MM.1S (cell line): ENCODE measurements at regions not wholly inside any gene's neighbourhood (a gene's known extent, or its start where the extent isn't known, plus 50 kb on each side); places are given as distances from the start of the nearest gene placed in this dataset.
A peak's percentile ranks its signal among the peaks of the same experiment; 100 is the strongest.

Source experiments
- DNase-seq: peaks from one replicate; pipeline ENCODE4 v3.0.0-alpha.2; 2015
- H2AFZ ChIP-seq: fragments of 300-600 bp; sonication (generic); 2 replicates; pipeline ENCODE4 v1.6.0; 2016; ENCODE audit warnings: antibody characterized with exemption, low read length
- H3F3A ChIP-seq: fragments of 300-600 bp; sonication (generic); 2 replicates; pipeline ENCODE4 v1.6.1; 2016; ENCODE audit warnings: mild to moderate bottlenecking, antibody characterized with exemption, low read length, moderate library complexity, mixed read lengths; ENCODE audit not compliant: insufficient read depth
- H3K27ac ChIP-seq: fragments of 300-600 bp; sonication (generic); 2 replicates; pipeline ENCODE4 v1.5.1; 2016; ENCODE audit warnings: mild to moderate bottlenecking, low read length
- H3K27me3 ChIP-seq: fragments of 300-600 bp; sonication (generic); replicated peaks from 2 replicates; pipeline ENCODE4 v1.6.0; 2016; ENCODE audit warnings: low read length; ENCODE audit not compliant: insufficient read depth
- H3K36me3 ChIP-seq: fragments of 300-600 bp; sonication (generic); replicated peaks from 2 replicates; pipeline ENCODE4 v1.6.1; 2016; ENCODE audit warnings: mild to moderate bottlenecking, low read length, mixed read lengths; ENCODE audit not compliant: insufficient read depth
- H3K4me1 ChIP-seq: fragments of 300-600 bp; sonication (generic); 2 replicates; pipeline ENCODE4 v1.6.1; 2016; ENCODE audit warnings: low read length, mixed read lengths
- H3K4me2 ChIP-seq: fragments of 300-600 bp; sonication (generic); 2 replicates; pipeline ENCODE4 v1.6.0; 2016; ENCODE audit warnings: low read depth, low read length
- H3K4me3 ChIP-seq: fragments of 300-600 bp; sonication (generic); 2 replicates; pipeline ENCODE4 v1.5.1; 2016; ENCODE audit warnings: low read length, mixed read lengths
- H3K79me2 ChIP-seq: fragments of 300-600 bp; sonication (generic); 2 replicates; pipeline ENCODE4 v1.6.1; 2016; ENCODE audit warnings: mixed run types, low read length, mixed read lengths
- H3K9ac ChIP-seq: fragments of 300-600 bp; sonication (generic); 2 replicates; pipeline ENCODE4 v1.6.1; 2016; ENCODE audit warnings: low read length, mixed read lengths
- H3K9me2 ChIP-seq: fragments of 300-600 bp; sonication (generic); replicated peaks from 2 replicates; pipeline ENCODE4 v1.6.1; 2016; ENCODE audit warnings: mild to moderate bottlenecking, low read length, mixed read lengths; ENCODE audit not compliant: insufficient read depth
- H3K9me3 ChIP-seq: fragments of 300-600 bp; sonication (generic); replicated peaks from 2 replicates; pipeline ENCODE4 v1.6.1; 2016; ENCODE audit warnings: mild to moderate bottlenecking, low read length, mixed read lengths; ENCODE audit not compliant: insufficient read depth
- H4K20me1 ChIP-seq: fragments of 300-600 bp; sonication (generic); 2 replicates; pipeline ENCODE4 v1.6.1; 2016; ENCODE audit warnings: mild to moderate bottlenecking, low read length, moderate library complexity, mixed read lengths; ENCODE audit not compliant: insufficient read depth
- EZH2 ChIP-seq: fragments of 300-600 bp; sonication (generic); optimal IDR thresholded peaks from 2 replicates; pipeline ENCODE3; 2017; ENCODE audit warnings: low read depth, mild to moderate bottlenecking, antibody characterized with exemption, low read length, mixed read lengths
- EZH2phosphoT487 ChIP-seq: fragments of 300-600 bp; sonication (generic); IDR thresholded peaks from 2 replicates; pipeline ENCODE4 v1.6.1; 2018; ENCODE audit warnings: antibody characterized with exemption, low read length
- TF ChIP-seq, protein P1 (sequence below): fragments of 300-600 bp; sonication (generic); IDR thresholded peaks from 2 replicates; pipeline ENCODE4 v1.5.1; 2016; ENCODE audit warnings: antibody characterized with exemption, low read length, mixed read lengths

DNA sequence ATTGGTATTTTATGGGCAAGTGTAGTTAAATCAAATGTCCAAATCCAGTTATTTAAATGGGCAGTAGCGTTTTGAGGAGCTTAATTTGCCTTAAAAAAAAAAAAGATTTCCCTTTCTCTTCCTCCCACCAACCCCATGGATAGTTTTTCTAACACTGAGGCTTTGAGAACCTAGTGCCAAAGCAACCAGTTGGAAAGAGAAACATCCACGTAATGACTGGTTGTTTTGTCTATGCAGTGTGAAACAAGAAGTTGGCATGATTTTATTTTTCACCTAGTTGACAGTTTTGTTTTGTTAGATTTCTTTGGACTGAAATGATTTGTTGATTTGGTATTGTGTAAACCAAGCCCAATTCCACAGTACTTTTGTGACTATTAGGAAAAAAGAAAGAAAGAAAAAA is 170.0 kb downstream of the SOX2 start:
- H3K4me2 ChIP-seq = no peak overlapping the region
- TF ChIP-seq EZH2 = no peak
- no peak for TF ChIP-seq EZH2phosphoT487
- TF ChIP-seq, protein P1, sequence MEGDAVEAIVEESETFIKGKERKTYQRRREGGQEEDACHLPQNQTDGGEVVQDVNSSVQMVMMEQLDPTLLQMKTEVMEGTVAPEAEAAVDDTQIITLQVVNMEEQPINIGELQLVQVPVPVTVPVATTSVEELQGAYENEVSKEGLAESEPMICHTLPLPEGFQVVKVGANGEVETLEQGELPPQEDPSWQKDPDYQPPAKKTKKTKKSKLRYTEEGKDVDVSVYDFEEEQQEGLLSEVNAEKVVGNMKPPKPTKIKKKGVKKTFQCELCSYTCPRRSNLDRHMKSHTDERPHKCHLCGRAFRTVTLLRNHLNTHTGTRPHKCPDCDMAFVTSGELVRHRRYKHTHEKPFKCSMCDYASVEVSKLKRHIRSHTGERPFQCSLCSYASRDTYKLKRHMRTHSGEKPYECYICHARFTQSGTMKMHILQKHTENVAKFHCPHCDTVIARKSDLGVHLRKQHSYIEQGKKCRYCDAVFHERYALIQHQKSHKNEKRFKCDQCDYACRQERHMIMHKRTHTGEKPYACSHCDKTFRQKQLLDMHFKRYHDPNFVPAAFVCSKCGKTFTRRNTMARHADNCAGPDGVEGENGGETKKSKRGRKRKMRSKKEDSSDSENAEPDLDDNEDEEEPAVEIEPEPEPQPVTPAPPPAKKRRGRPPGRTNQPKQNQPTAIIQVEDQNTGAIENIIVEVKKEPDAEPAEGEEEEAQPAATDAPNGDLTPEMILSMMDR = no peak
- no peak overlapping the region for H3K4me3 ChIP-seq
- no peaks in the 10 kb centered on the region for H3K79me2 ChIP-seq
- no peak overlapping the region for H2AFZ ChIP-seq
- no peaks in the 10 kb centered on the region for H3K27me3 ChIP-seq
- H3F3A ChIP-seq = no peaks in the 10 kb centered on the region
- no peak overlapping the region for H3K9ac ChIP-seq
- no peak overlapping the region for H3K27ac ChIP-seq
- H3K9me2 ChIP-seq = no peaks in the 10 kb centered on the region
- no peaks in the 10 kb centered on the region for H3K9me3 ChIP-seq
- no peak for DNase-seq
- H3K36me3 ChIP-seq = no peaks in the 10 kb centered on the region
- no peaks in the 10 kb centered on the region for H4K20me1 ChIP-seq
- H3K4me1 ChIP-seq = peaks cover 10% of the 10 kb centered on the region

DNA sequence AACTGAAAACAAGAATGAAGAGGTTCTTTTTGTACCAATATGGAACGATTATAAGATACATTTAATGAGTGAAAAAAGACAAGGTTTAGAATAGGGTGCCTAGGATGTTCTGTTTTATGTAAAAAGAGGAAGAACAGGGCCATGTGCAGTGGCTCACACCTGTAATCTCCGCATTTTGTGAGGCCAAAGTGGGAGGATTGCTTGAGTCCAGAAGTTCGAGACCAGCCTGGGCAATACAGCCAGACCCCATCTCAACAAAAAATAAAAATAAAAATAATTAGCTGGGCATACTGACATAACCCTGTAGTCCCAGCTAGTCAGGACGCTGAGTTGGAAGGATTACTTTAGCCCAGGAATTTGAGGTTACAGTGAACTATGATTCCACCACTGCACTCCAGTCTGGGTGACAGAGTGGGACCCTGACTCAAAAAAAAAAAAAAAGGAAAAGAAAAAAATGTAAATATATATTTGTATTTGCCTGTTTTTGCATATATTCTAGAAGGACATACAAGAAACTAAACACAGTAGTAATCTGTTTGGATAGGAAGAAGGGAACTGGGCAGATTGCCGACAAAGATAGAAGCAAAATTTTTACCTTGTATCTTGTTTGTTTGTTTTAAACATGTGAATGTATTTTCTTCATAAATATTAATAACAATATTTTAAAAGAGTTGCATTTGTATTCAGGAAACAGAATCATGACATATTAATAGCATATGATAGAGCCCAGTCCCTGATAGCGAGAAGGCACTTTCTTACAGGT is 174.3 kb downstream of the SOX2 start:
- 0 out of 2 replicates have a peak overlapping the region, but pooled peaks have one; percentile 1 for H3K4me2 ChIP-seq
- H3K4me1 ChIP-seq = peaks cover 10% of the 10 kb centered on the region
- no peaks in the 10 kb centered on the region for H3F3A ChIP-seq
- no peaks in the 10 kb centered on the region for H3K27me3 ChIP-seq
- no peaks in the 10 kb centered on the region for H3K9me3 ChIP-seq
- no peaks in the 10 kb centered on the region for H3K79me2 ChIP-seq
- H3K9ac ChIP-seq = no peak overlapping the region
- no peak overlapping the region for H3K4me3 ChIP-seq
- no peak overlapping the region for H2AFZ ChIP-seq
- no peaks in the 10 kb centered on the region for H3K9me2 ChIP-seq
- H4K20me1 ChIP-seq = no peaks in the 10 kb centered on the region
- no peak overlapping the region for H3K27ac ChIP-seq
- no peak for TF ChIP-seq EZH2
- TF ChIP-seq EZH2phosphoT487 = no peak
- TF ChIP-seq, protein P1 = no peak
- H3K36me3 ChIP-seq = no peaks in the 10 kb centered on the region
- DNase-seq = no peak

DNA sequence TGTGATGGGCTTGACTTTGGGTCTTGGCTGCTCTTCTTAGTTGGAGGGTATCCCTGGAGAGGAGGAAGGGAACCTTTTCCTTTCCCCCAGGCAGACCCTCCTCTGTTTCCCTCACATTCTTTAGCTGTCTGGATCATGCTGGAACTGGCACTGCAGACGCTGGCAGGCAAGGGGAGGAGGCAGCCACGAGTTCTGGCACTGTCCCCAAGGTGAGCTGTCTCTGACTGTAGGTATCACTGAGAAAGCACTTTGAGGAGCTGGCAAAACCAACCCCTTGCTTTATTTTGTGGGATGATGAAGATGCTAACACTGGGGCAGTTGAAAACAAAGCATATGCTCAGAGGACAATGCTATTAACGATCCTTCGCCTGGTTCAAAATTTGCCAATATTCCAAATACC is 175.0 kb downstream of the SOX2 start:
- H3K27ac ChIP-seq = no peak overlapping the region
- no peak overlapping the region for H3K4me3 ChIP-seq
- no peaks in the 10 kb centered on the region for H3K79me2 ChIP-seq
- DNase-seq = no peak
- no peak for TF ChIP-seq EZH2phosphoT487
- TF ChIP-seq, protein P1 = no peak
- TF ChIP-seq EZH2 = no peak
- H3K9me2 ChIP-seq = no peaks in the 10 kb centered on the region
- no peak overlapping the region for H2AFZ ChIP-seq
- no peaks in the 10 kb centered on the region for H3K9me3 ChIP-seq
- no peak overlapping the region for H3K9ac ChIP-seq
- H3K4me1 ChIP-seq = peaks cover 10% of the 10 kb centered on the region
- no peaks in the 10 kb centered on the region for H4K20me1 ChIP-seq
- no peak overlapping the region for H3K4me2 ChIP-seq
- H3F3A ChIP-seq = no peaks in the 10 kb centered on the region
- no peaks in the 10 kb centered on the region for H3K36me3 ChIP-seq
- no peaks in the 10 kb centered on the region for H3K27me3 ChIP-seq
